ENCODE measurements at regions not wholly inside any gene's neighbourhood (a gene's known extent, or its start where the extent isn't known, plus 50 kb on each side); places are given as distances from the start of the nearest gene placed in this dataset.

DNA sequence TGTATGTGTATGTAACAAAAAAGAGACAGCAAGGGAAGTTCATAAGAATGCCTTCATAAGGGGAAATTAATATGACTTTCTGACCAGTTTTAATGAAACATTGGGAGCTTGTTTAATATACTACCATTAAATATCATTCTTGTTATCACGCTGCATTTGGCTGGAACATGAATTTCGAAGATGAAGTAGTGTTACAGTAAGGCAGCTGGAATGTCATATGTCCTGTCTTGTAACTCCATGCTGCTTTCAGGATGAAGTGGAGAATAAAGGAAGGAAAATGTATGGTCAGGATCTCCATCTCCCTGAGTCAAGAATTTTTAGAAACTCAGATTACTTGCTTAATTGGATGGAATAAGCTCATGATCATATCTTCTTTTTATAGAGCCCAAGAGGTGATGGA, 61.5 kb upstream of the DMAC1 start:
- DNase-seq: no peak

DNA sequence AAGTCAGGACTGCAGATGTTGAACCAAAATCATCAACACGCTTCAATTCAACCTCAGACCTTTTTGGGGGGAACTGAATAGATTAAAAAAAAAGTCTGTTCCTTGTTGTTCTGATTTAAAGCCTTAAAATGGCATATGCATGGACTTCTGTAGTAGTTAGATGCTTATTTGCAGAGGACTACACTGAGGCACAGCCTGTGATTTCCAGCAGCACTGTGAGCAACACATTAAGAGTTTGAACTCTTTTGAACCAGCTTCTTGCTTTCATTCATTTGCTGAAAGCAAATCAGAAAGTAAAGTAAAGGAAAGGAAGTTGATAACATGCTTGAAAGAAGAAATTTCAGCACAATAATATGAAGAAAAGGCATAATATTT, 60.7 kb upstream of the DMAC1 start:
- no peak for DNase-seq

DNA sequence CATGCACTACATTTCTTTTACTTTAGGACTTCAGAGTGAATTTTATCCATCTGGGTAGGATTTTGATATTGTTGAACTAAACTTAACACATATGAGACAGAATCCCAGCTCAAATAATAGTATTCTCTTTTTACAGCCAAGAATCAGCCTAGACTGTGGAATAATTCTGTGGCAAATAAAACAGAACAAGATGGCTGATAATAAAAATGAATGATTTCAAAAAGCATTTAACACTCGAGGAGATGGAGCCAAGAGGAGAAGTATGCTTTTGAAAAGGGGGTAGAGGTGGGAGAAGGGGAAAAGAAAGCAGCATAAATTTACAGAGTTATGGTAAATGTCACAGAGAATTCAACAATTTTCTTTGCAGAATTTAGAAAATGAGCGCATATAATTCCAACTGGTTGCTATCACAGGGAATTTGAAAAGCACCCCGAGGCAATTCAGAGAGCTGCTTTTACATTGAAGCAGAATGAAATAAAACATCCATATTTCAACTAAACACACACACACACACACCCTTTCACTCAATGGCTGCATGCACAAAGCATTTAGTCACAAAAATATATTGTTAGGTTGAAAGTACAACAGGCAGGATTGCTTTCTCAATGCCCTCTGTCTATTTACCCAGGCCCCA, 60.2 kb upstream of the DMAC1 start:
- DNase-seq: no peak

DNA sequence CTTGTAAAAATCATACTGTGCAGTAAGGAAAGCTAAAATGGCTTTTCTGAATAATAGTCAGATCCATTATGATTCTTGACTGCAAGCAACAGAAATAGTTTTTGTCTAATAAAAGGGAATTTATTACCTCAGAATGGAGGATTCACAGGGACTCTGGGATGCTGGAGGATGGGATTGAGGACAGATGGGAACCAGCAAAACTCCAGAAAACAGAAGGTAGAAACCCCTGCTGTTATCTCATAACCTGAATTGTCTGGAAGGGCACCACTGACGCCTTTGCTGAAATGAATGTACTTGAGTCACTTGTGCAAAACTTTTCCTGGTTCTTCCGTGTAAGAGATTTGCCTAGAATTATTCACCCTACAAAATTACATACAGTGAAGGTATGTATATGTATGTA, 58.6 kb upstream of the DMAC1 start:
- no peak for DNase-seq

DNA sequence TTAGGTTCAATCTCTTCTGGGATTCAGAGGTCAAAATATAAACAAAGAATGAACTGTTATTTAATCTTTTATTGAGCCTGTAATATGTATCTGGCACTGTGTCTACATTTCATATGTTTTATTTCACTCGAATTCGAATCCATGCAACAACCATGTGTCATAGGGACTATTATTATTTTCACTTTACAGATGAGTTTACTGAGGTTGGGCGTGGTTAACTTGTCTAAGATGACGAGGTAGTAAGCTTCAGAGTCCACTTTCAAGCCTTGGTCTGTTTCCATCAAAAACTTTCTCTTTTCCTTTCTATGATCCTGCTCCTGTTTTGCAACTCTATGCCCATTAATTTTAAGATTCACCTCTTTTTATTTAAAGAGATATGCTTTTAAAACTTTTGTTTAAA, 55.2 kb upstream of the DMAC1 start:
- no peak for DNase-seq

All from left hindlimb (tissue), 1 donor.